HG03439 (cell line): ENCODE measurements at regions not wholly inside any gene's neighbourhood (a gene's known extent, or its start where the extent isn't known, plus 50 kb on each side); places are given as distances from the start of the nearest gene placed in this dataset.

Experiments
- ATAC-seq: cut with Tn5 transposase; IDR thresholded peaks from one replicate; pipeline ENCODE4 v1.9.1; 2021; ENCODE audit warnings: mild to moderate bottlenecking, moderate library complexity; ENCODE audit not compliant: unreplicated experiment

DNA sequence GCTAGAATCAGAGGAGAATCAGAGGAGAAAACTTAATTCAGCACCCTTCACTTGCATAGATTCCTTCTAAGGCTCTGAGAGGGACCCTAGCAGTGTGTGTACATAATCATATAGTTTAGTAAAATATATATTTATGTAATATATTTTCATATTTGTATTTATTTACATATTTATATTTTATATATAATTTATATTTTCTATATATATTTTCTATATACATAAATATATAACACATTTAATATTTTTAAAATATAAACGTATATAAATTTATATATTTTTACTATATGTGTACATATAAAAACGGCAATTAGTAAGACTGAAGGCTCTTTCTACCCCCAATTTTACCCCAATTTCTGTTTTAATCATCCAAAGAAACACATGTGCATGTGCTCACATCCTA is 80.3 kb downstream of the NXPE2 start:
- ATAC-seq: no peak

DNA sequence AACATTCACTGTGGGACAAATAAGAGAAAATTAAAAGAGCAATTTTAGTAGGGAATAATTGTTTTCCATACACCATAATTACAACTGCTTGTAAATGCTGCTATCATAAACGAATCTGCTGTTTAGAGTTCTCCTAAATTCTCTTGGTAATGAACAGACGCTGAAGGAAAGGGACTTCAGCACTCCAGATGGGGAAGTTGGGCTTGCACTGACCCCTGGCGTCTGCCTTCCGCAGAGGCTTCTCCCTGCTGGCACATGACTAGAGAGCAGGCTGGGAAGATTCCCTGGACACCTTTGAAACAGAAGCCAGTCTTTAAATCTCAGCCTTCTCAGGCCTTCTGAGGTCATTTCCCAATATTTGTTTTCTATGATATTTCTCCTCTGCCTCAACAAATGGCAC is 84.1 kb downstream of the NXPE2 start:
- ATAC-seq: no peak

DNA sequence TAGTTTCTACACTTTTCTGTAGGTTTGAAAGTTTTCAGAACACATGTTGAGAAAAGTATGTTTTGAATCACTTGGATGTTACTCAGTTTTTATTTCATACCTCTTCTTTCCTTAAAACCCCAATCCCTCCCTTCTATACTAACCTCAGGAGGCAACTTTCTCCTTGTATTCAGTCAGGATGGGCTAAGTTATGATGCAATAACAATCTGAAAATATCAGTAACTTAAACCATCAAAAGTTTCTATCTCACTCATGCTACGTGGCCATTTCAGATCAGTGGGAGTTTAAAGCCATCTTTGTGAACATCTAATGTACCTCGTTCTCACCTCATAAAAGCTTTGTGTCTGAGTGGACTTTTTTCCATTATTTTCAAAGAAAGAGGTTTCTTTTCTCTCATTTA is 86.2 kb downstream of the NXPE2 start:
- no peak for ATAC-seq

DNA sequence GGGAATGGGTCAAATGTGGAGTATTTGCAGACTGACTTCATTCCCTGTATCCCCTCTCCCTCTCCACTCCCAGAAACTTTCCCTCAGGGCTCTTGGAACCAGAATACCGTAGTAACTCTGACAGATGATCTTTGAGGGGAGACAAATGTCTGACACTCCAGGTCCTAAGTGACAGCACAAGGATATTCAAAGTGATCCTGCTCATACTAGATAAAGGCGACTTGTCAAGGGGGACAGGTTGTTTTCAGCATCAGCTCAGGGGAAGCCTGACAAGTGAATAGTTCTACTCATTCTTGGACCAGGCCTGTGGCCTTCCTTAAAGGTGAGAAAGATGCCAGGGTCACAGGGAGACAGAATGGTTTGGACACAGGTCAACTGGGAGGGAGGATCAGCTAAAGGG is 92.8 kb downstream of the NXPE2 start:
- ATAC-seq: no peak

DNA sequence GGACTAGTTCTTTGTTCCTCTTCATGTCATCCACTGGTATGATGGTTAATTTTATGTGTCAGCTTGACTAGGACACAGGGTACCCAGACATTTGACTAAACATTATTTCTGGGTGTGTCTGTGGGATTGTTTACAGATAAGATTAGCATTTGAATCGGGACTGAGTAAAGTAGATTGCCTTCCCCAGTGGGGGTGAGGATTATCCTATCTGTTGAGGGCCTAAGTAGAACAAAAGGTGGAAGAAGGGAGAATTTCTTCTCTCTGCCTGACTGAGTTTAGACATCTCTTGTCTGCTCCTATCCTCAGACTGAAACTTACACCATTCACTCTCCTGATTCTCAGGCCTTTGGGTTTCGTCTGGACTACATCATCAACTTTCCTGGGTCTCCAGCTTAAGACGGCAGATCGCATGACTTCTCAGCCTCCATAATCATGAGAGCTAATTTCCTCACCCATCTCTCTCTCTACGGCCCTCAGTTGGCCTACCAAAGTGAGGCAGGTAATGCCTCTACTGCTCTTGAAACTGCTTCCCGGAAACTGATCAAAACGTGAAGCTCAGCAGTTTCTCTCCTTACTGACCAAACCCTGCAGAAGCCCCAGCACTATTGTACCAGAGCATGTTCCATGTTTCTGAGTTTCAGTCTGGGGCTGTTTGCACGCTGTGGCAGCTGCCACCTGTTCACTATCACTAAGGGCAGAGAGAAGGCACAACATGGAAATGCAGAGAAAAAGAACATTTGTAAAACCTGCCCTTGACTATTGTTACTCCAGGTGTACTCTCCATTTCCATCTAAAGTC is 95.4 kb downstream of the NXPE2 start:
- no peak for ATAC-seq

DNA sequence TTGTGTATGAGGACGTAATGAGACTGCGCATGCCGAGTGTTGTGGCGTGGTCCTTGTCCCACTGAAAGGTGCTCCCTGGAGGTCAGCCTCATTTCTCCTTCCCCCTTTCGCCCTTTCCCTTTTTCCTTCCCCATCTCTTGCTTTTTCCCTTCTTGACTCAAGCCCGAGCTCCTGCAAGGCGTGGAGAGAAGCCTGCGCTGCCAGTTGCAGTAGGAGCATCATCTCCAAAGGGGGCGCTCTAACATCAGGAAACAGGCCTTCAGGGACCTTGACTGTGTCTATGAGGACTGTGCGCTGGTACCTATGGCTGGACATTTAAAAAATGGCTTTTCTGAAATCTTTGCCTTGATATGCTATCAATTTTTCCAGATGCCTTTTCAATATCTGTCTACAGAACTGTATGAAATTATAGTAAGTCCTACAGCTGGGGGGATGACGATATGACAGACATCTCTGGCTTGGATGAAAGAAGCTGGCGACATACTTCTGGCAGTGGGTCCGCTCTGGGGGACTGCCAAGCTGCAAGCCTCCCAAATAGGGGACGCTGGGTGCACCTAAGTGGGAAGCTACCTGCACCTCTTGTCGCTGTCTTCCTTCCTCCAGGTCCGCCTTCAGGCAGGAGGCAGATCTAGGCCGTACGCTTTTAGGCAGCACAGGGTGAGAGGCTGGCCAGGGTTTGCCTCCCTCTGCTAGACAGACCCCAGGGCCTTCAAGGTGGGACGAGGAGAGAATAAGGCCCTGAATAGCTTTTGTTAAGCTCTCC is 96.5 kb downstream of the NXPE2 start:
- ATAC-seq: no peak

DNA sequence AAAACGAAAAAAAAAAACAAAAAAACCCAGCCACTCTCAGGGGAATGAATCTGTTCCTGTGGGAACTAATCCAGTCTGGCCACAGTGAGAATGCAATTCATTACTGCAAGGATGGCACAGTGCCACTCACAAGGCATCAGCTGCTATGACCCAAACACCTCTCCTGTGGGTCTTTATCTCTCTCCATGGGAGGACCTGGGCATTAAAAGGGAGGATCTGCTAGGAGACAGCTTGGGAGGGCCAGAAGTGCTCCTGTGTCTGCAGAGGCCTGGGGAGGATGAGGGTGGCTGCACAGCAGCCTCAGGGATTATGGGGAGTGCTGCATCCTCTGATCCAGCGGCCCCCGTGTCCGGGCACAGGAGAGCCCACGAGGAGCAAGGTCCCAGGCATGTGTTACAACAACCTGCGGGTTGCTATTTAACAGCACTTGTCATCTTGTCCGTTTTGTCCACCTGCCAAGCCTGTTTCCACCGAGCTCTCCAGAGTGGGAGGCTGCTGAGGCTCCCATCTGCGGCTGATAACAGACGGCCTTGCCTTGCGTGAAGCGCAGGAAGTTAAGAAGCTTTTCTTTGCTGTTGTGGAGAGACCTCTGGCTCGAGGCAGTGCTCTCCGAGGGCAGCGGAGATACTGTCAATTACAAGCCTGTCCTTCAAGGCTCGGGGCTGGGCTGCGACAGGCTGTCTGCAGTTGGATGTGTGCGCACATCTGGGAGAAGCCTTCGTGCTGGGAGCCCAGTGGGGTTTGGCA is 97.7 kb downstream of the NXPE2 start:
- ATAC-seq: no peak

DNA sequence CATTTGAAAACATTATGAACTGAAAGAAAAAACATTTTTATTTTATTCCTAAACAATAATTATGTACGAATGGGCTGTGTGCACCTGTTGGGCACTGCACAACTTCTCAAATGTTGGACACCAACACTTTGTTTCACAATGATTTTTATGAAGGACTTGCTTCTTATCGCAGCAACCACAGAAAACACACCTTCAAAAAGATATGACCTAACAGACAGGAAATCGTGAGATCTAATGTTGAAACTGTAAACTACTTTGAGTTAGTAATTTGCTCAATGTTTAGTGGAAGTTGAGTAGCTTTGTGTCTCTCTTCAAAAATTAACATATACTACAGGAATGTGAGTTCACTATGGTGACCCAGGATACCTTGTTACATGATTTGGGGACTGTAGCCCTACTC is 98.6 kb downstream of the NXPE2 start:
- ATAC-seq: no peak

DNA sequence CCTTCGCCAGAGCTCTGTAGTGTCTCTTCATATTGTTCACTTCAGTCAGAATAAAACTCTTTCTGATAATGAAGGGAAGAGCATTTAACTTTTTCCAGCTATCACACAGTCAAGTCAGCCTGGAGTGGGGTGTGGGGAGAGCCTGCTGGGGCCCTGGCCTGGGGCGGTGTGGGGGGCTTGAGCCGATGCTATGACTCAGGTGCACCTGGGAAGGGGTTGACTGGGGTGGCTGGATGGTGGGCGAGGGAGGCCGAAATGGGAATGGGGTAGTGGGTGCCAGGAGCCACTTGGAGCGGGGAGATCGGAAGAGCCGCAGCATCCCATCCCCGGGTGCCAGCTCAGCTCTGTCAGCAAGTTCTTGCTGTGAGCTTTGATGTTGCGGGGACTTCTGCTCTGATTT is 100.9 kb downstream of the NXPE2 start:
- no peak for ATAC-seq

DNA sequence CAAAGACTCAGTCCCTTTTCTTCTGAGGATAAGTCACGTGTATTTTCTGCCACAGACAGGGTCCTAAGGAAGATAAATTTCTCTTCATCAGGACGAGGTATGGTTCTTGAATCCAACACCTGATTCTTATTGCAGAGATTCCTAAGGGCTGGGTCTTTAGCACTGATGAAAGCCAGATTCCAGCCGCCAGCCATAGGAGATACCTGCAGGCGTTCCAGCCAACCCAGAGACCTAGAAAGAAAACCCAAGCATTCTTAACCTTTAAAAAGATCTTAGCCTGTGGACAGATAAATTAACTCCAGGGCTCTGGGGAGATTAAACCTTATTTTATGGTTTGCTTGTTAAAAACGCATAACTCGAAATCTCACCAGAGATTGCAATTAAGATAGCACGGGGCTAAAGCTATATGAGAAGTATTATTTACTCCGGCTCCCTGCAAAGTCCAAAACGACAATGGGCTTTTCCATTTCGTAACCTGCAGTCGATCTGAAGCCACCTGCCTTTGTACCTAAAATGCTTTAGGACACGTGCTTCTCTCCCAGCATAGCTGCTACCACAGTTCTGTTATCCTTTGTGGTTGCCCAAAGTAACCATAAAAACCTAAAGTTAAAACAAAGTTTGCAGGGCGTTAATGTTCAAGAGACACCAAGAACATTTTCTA is 104.5 kb downstream of the NXPE2 start:
- ATAC-seq: no peak

DNA sequence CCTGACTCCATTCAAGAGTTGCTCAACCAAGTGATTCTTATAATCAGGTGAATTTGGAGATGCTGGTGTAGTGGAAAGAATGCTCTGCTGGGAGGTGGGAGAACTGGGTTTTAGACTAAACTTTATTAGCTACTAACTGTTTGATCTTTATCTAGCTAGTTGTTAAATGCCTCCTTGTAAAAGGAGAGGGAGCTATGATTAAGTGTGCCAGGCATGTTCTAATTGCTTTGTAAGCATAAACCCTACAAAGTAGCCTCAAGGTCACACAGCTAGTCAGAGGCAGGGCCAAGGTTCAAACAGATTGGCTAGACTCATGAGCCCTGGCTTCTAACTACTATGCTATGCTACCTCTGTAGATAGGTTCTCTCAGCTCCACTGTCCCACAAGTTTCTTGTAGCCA is 105.5 kb downstream of the NXPE2 start:
- ATAC-seq: no peak

DNA sequence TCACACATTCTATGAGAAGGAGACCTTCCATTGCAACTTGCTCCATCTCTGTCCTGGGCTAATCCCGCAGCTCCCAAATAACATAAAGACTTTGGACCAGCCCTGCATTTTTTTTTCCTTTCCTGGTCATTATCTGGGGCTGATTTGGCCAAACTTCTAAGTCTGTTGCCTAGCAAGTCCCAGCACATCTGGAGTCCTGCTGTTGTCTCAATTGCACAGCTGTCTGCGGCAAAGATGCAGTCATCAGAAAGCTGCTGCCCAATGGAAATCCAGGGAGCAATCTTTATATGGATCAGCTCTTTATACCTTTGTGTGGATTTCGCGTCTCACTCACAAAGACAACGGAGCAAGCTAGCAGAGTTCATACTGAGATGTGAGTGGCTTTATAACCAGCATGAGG is 105.9 kb downstream of the NXPE2 start:
- ATAC-seq: no peak

DNA sequence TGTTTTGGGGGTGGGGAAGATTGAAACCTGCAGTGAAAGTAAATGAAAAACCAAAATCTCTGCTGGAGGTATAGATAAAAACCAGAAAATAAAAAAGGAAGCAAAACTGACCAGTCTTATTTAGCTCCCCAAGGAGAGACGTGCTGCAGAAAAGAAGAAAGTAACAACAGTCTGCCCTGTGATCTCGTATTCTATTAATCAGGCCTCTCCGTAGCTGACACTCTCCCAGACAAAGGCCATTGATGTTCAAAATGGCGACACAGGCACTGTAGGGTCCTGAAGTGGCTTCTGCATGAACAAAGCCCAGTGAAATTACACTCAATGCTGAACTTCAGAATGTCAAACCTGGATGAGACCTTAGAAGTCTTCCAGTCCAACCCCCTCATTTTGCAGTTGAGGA is 106.6 kb downstream of the NXPE2 start:
- no peak for ATAC-seq

DNA sequence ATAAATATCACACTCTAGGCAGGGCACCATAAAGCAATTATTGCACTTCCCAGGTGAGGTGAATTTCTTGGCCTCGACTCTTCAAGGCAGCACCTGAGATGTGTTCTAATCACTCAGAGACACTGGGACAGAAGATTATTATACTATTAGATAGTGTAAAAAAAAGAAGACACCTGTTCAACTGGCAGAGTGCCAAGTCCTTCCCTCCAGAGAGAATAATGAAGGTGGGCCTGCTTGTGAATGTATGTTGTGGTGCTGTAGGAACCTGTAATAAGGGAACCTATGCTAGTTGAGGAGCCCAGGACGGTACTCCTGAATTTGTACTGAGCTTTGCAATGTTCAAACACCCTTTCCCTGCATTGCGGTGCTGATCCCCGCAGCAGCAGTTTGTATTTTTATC is 107.5 kb downstream of the NXPE2 start:
- no peak for ATAC-seq

DNA sequence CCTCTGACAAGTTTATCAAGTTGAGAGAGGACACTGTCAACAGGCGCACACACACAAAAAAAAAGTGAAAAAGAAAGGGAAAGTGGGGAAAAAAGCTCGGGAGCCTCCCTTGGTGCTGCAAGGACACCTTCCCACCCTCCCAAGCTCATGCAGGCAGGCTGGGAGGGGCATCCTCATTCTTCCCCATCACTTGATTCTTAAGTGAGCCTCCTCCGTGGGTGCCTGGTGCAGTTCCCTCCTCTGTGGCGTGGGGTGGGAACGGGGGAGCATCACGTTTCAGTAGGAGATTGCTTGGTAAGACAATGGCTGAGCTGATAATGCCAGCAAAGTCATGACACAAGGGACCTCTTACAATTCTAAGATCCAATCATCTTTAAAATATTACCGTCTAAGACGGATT is 108.8 kb downstream of the NXPE2 start:
- no peak for ATAC-seq

DNA sequence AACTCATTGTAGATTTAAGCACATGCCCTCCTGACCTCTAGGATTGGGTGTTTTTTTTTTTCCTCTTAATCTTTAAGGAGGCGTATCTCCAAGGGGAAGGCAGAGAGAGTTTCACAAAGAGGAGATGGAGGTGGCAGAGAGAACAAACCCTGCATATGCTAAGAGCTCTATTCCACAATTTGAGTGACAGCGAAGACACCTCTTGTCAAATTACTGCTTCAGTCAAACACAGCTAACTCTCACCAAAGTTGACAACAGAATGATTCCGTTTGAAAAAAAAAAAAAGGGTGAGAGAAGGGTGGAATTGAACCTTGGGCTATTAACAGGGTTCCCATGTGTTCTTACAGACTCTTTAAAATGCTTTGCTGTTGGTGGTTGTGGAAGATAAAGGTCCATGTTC is 112.6 kb downstream of the NXPE2 start:
- ATAC-seq: no peak

DNA sequence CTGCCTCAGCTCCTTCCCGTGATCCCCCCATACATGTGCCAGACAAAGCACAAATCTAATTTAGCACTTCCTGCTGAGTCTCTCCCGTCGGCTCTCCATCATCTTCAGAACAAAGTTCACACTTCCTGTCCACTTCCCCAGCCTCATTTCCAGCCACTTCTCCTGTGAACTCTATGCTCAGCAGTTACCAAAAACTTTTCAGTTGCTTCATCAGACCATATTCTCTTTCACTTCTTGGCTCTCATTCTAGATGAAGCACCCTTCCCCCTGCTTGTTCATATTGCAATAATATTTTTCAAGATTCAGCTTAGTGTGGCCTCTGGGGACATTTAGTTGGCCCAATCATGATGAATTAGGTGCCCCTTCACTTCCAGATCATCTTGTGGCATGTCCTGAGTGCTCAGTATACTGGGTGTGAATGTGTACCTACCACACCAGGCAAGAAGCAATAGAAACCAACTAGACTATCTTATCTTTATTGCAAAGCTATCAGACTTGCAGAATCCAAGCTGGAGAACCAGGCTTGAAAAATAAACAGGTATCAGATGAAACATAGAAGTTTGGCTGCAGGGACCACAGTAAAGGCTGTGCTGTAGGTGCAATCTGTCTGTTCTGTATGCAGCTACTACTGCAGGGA is 115.8 kb downstream of the NXPE2 start:
- no peak for ATAC-seq

DNA sequence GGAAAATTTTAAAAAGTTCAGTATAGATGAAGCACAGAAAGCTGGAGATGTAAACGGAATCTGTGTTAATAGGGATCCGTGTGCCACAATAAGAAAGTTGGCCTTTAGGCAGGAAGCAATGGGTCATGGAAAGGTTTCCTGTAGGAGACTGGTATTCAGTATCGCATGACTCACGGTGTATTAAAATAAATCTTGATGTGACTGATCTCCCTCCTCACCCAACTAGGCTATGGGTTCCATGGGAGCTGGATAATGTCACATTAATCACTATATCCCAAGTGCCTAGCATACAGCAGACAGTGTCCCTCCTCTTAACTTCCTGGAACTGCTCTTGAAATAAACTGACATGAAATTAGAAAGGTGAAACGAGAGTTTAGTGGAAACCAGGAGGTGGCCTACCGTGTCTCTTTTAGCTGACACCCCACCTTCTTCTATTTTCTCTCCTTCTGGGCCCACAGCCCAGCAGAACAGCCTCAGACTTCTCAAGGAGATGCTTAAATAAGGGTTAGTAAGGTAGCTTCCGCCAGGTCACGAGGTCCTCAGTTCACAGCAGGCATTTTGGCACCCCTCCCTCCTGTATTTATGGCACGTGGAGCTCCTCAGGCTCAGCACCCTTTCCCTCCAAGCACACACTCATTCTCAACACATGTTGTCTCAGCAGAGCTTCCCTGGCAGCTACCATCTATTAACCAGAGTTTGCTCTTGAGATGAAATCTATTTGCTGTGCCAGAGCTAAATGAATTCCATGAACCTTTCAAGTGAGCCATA is 118.8 kb downstream of the NXPE2 start:
- no peak for ATAC-seq

DNA sequence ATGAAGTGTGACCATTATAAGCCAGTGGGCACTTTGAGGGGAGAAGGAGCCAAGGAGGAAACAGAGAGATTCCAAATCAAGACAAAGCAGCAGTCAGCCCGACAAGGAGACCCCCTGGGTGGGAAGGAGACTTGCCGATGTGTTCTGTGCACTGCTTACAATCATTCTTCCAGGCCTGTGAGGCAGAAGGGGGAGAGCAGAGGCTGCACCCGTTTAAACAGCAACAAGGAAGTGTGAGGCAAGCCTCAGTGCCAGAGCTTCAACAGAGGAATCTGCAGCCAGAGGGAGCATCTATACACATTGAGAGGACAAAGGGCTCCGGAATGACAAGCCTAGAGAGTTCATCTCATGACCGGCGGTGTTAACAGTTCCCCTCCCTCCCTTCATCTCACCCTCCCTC is 121.1 kb downstream of the NXPE2 start:
- ATAC-seq: no peak

DNA sequence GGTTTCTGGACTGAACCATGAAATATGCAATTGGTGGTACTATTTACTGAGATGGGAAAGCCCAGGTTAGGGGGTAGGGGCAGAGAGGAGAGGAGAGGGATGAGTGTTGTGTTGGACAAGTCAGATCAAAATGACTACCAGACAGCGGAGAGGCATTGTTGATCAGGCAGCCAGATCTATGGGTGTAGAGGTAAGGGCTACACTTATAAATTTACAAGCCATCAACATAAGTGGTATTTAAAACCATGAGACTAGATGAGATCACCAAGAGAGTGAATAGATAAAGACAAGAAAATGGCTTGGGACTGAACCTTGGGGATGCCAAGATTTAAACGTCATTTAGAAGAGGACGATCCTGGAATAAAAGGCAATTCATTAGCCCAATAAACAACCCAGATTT is 123.4 kb downstream of the NXPE2 start:
- no peak for ATAC-seq
